ENCODE measurements at regions not wholly inside any gene's neighbourhood (a gene's known extent, or its start where the extent isn't known, plus 50 kb on each side); places are given as distances from the start of the nearest gene placed in this dataset.
A peak's percentile ranks its signal among the peaks of the same experiment; 100 is the strongest.

GRCh38 chr17:83186751-83187421 is 107.5 kb downstream of the METRNL start:
- H3K27ac Mint-ChIP-seq (ENCODE audit: unreplicated experiment), result no peak overlapping the region
- H3K36me3 Mint-ChIP-seq (ENCODE audit: unreplicated experiment), result no peaks in the 10 kb centered on the region
- no peak for TF ChIP-seq CTCF (IDR thresholded peaks at IDR 0.05)
- DNase-seq (ENCODE audit: extremely low spot score, unreplicated experiment), result peak; percentile 27
- H3K27me3 Mint-ChIP-seq (ENCODE audit: unreplicated experiment), result no peaks in the 10 kb centered on the region
- no peak overlapping the region for H3K4me3 Mint-ChIP-seq (ENCODE audit: unreplicated experiment)
- H3K4me1 Mint-ChIP-seq (ENCODE audit: unreplicated experiment), result peaks cover 59% of the 10 kb centered on the region
- H3K9me3 Mint-ChIP-seq (ENCODE audit: unreplicated experiment), result peaks cover 10% of the 10 kb centered on the region

- Mint-ChIP-seq H3K27me3 (ENCODE audit: unreplicated experiment) (no peaks in the 10 kb centered on the region), H3K36me3 (ENCODE audit: unreplicated experiment) (no peaks in the 10 kb centered on the region), H3K4me3 (ENCODE audit: unreplicated experiment) (no peak overlapping the region), H3K27ac (ENCODE audit: unreplicated experiment) (peak overlapping the region; percentile 28), H3K4me1 (ENCODE audit: unreplicated experiment) (peaks cover 58% of the 10 kb centered on the region), H3K9me3 (ENCODE audit: unreplicated experiment) (peaks cover 10% of the 10 kb centered on the region)
- DNase-seq (ENCODE audit: extremely low spot score, unreplicated experiment), result no peak
- TF ChIP-seq CTCF (IDR thresholded peaks at IDR 0.05), result no peak
These were observed 108.4 kb downstream of the METRNL start for GRCh38 chr17:83187782-83188311.

GRCh38 chr17:83189044-83190003 is 109.9 kb downstream of the METRNL start:
- Mint-ChIP-seq H3K4me3 (ENCODE audit: unreplicated experiment) (peak overlapping the region; percentile 10), H3K9me3 (ENCODE audit: unreplicated experiment) (peaks cover 10% of the 10 kb centered on the region), H3K27ac (ENCODE audit: unreplicated experiment) (peak overlapping the region; percentile 97), H3K4me1 (ENCODE audit: unreplicated experiment) (peaks cover 55% of the 10 kb centered on the region), H3K36me3 (ENCODE audit: unreplicated experiment) (no peaks in the 10 kb centered on the region), H3K27me3 (ENCODE audit: unreplicated experiment) (no peaks in the 10 kb centered on the region)
- DNase-seq (ENCODE audit: extremely low spot score, unreplicated experiment), result peak; percentile 94
- no peak for TF ChIP-seq CTCF (IDR thresholded peaks at IDR 0.05)

GRCh38 chr17:83190004-83190385 is 110.6 kb downstream of the METRNL start:
- TF ChIP-seq CTCF (IDR thresholded peaks at IDR 0.05), result no peak
- Mint-ChIP-seq H3K4me1 (ENCODE audit: unreplicated experiment) (peaks cover 62% of the 10 kb centered on the region), H3K27ac (ENCODE audit: unreplicated experiment) (peak overlapping the region; percentile 97), H3K9me3 (ENCODE audit: unreplicated experiment) (peaks cover 10% of the 10 kb centered on the region), H3K27me3 (ENCODE audit: unreplicated experiment) (no peaks in the 10 kb centered on the region), H3K36me3 (ENCODE audit: unreplicated experiment) (no peaks in the 10 kb centered on the region), H3K4me3 (ENCODE audit: unreplicated experiment) (no peak overlapping the region)
- DNase-seq (ENCODE audit: extremely low spot score, unreplicated experiment), result no peak
